Mesodermal cell (in vitro differentiated cells): ENCODE measurements at regions not wholly inside any gene's neighbourhood (a gene's known extent, or its start where the extent isn't known, plus 50 kb on each side); places are given as distances from the start of the nearest gene placed in this dataset.

Experiments
- H3K27ac ChIP-seq: 2 replicates; pipeline ENCODE4 v1.7.0; 2013; ENCODE audit warnings: mild to moderate bottlenecking, low read depth, low read length, moderate library complexity; ENCODE audit not compliant: severe bottlenecking
- H3K36me3 ChIP-seq: 2 replicates; pipeline ENCODE4 v1.7.1; 2013; ENCODE audit warnings: mild to moderate bottlenecking, low read length, moderate library complexity; ENCODE audit not compliant: control insufficient read depth, insufficient read depth
- H3K4me1 ChIP-seq: one replicate; pipeline ENCODE4 v1.7.1; 2013; ENCODE audit warnings: mild to moderate bottlenecking, low read length; ENCODE audit not compliant: insufficient read depth, control insufficient read depth, poor library complexity, severe bottlenecking
- H3K4me3 ChIP-seq: 2 replicates; pipeline ENCODE4 v1.7.0; 2013; ENCODE audit warnings: low read length, control low read depth, mild to moderate bottlenecking; ENCODE audit not compliant: insufficient read depth, poor library complexity, severe bottlenecking; ENCODE audit errors: extremely low read depth
- H3K9me3 ChIP-seq: 2 replicates; pipeline ENCODE4 v1.7.1; 2013; ENCODE audit warnings: mild to moderate bottlenecking, low read length, moderate library complexity; ENCODE audit not compliant: control insufficient read depth
- WGBS, 2 experiments: methylation state at CpG; one replicate each; pipeline ENCODE4 v1.1.5; 2013; ENCODE audit warnings: missing lambda C conversion rate in 2 of 2; ENCODE audit not compliant: insufficient coverage in 2 of 2; 5-methylcytosine and 5-hydroxymethylcytosine counted together

DNA sequence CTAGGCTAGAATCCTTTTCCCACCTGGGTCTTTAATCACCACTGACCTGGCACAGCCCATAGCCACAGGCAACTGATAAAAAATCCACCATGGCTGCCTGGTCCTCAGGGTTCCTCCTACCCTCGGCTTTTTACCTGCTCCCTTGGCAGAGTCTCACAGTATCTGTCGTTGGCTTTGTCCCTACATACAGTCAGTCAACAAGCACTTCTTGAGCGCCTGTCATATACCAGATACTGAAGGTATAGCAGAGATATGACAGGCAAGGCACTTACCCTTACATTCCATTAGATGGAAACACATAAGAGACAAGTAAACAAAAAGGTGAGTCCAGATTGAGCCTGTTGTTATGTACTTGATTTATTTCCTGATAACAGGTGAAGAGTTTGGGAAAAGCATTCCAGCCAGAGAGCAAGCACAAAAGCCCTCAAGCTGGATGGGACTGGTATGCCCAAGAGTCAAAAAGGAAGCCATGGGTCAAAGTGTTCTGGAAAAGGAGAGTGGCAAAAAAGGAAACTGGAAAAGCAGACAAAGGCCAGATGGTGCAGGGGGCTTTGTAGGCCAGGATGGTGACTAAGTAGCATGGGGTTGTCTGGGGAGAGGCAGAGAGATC lies 247.0 kb downstream of the CHD9NB start:
- no peaks in the 10 kb centered on the region for H3K36me3 ChIP-seq
- no peak overlapping the region for H3K4me3 ChIP-seq
- no peaks in the 10 kb centered on the region for H3K9me3 ChIP-seq
- no peaks in the 10 kb centered on the region for H3K4me1 ChIP-seq
- 80 to 90% methylated on average over 2 of the region's 3 CpGs for WGBS, 2 experiments
- no peak overlapping the region for H3K27ac ChIP-seq

DNA sequence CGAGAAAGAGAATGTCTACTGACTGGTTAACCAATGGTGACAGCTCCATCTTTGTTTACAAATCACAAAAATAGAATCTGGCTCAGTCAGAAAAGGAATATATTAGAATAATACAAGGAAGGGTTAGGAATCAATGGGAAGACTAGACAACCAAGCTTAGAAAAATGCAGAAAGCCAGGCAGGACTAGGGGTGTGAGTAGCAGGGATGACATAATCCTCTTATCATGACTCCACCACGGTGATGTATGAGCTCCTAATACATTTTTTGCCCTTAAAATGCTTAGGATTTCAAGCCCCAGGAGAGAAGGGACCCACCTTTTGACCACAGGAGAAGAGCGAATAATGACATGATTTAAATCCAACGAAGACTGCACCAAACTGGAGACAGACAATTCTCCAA lies 252.3 kb downstream of the CHD9NB start:
- Histone ChIP-seq H3K36me3 (no peaks in the 10 kb centered on the region), H3K4me1 (no peaks in the 10 kb centered on the region)
- WGBS, 2 experiments = 83% methylated on average over 1 of the region's 4 CpGs; no CpG with 5 or more reads in 1 of the 2 experiments

DNA sequence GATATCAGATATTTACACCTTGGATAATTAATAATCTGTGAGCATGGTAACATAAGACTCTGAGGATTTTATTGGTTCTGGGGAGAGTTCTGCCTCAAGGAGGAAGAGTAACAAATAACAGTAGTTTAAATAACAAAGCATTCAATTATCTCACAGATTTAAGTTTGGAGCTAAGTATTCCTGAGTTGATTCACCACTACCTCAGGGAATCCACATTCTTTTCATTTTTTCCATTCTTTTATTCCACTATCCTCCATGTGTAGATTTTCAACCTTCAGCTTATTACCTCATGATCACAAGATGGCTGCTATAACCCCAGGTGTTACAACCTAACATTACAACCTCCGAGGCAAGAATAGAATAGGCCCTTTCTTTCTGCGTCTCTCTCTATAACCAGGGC lies 252.2 kb upstream of the TOX3 start:
- WGBS, 2 experiments = no CpG with 5 or more reads among the region's 2 CpGs
- Histone ChIP-seq H3K27ac (no peak overlapping the region), H3K4me1 (no peaks in the 10 kb centered on the region)

More for the DNA sequence above, 252.3 kb downstream of the CHD9NB start:
- Histone ChIP-seq H3K9me3 (no peaks in the 10 kb centered on the region), H3K4me3 (no peak overlapping the region), H3K27ac (no peak overlapping the region)

DNA sequence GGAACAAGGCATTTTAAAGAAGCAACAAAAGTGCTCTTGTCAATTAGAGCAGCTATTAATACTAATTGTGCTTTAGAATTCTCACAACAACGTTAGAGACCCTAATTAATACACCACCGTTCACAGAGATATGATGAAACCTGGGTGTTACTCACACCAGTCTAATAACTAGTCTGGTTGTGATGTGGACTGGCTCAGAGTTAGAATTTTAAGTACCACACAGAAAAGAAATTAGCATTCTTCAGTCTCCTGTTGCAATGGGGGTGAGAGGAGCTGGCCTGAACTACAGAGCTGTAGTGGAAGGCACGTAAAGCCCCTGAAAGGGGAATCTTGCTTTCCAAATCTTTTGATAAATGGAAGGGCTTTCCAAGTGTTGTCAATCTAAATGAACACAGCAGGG lies 240.8 kb upstream of the TOX3 start:
- H3K4me1 ChIP-seq = no peaks in the 10 kb centered on the region
- no peaks in the 10 kb centered on the region for H3K36me3 ChIP-seq
- H3K27ac ChIP-seq = no peak overlapping the region
- H3K9me3 ChIP-seq = no peaks in the 10 kb centered on the region
- no peak overlapping the region for H3K4me3 ChIP-seq
- 55% methylated on average over 1 of the region's 3 CpGs; no CpG with 5 or more reads in 1 of the 2 experiments for WGBS, 2 experiments

More for the DNA sequence above, 252.2 kb upstream of the TOX3 start:
- H3K4me3 ChIP-seq = no peak overlapping the region
- H3K9me3 ChIP-seq = no peaks in the 10 kb centered on the region
- H3K36me3 ChIP-seq = no peaks in the 10 kb centered on the region

DNA sequence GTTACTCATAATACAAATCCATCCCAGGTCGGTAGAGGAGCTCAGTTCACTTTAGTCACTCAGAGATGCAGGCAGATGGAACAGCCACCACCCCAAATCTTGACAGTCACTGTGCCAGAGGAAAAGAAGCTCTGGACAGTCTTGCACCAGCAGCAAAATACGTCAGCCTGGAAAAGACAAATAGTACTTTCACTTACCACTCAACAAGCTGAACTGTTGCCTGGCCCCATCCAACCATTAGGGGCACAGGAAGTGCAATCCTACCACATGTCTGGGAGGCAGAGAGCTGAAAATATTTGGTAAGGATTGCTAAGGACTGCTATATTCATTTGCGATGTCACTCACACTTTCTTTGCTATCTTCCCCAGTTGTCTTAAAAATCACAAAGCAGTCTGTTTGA lies 239.1 kb upstream of the TOX3 start:
- Histone ChIP-seq H3K36me3 (no peaks in the 10 kb centered on the region), H3K4me1 (no peaks in the 10 kb centered on the region)
- 86 to 100% methylated on average over 1 to 2 of the region's 3 CpGs for WGBS, 2 experiments

DNA sequence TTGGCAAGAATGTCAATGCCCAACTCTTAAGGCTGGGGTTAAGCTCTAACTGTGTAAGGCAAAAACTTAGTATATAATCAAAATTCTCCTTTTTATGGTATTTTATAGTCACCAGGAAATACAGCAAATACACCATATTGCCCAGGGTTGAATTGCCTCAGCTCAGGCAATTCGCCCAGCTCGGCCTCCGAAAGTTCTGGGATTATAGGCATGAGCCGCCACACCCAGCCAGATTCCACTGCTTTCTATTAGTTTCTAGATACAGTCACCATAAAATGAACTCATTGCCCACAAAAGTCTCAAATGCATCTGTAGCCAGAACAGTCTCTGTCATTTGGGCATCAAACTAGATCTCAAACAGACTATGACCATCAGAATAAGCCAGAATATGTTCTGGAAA lies 238.7 kb upstream of the TOX3 start:
- no peak overlapping the region for H3K4me3 ChIP-seq
- WGBS, 2 experiments = 94 to 96% methylated on average over 3 to 4 of the region's 4 CpGs
- no peaks in the 10 kb centered on the region for H3K4me1 ChIP-seq
- H3K9me3 ChIP-seq = no peaks in the 10 kb centered on the region
- H3K36me3 ChIP-seq = no peaks in the 10 kb centered on the region
- H3K27ac ChIP-seq = no peak overlapping the region

More for the DNA sequence above, 239.1 kb upstream of the TOX3 start:
- no peak overlapping the region for H3K4me3 ChIP-seq
- H3K9me3 ChIP-seq = no peaks in the 10 kb centered on the region
- H3K27ac ChIP-seq = no peak overlapping the region

DNA sequence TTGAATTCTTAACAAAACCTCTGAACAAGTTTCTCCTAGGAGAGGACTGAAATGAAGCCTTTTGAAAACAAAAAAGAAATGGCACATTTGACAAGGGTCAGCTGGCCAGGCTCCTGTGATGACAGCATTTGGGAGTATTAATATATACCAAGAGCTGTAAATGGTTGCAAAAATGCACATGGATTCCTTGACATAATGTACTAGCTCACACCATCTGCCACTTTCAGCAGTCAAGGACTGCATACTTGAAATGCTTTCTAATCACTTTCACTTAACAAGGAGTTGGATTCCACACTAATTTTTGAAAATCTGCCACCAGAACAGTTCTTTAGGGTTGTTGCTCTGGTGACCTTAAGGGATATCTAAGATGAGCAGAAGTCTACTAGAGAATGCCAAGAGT lies 236.7 kb upstream of the TOX3 start:
- no peaks in the 10 kb centered on the region for H3K9me3 ChIP-seq
- no peak overlapping the region for H3K27ac ChIP-seq
- no peaks in the 10 kb centered on the region for H3K4me1 ChIP-seq
- H3K4me3 ChIP-seq = no peak overlapping the region
- H3K36me3 ChIP-seq = no peaks in the 10 kb centered on the region

DNA sequence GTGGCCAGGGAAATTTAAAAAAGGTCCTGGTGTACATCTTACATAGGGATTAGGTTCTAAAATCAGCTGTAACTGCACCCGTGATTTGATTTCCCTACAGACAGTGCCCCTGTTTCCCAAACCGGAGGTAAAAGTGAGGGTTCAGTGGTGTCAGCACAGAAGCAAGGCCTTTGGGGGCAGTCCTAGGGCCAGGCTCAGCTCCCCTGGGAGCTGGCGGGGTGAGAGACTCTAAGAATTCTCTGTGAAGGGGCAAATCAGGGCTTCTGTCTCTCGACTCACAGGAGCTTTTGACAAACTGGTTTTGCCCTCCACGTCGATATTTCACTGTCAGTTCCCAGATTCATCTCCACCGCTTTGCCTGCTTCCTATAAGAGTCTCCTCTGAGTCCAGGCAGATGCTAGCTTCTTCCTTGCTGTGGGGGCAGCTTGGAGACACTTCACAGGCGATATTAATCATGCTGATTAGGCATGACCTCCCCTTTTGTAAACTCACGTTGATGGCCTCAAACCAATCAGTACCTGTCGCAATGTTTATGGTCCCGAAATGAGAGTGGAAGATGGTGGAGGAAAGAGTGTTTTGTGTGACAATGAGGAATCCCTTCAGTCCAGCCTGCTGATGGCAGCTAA lies 234.2 kb upstream of the TOX3 start:
- no peaks in the 10 kb centered on the region for H3K9me3 ChIP-seq
- H3K4me3 ChIP-seq = no peak overlapping the region
- H3K36me3 ChIP-seq = no peaks in the 10 kb centered on the region
- 86 to 90% methylated on average over 10 of the region's 11 CpGs for WGBS, 2 experiments
- no peaks in the 10 kb centered on the region for H3K4me1 ChIP-seq
- H3K27ac ChIP-seq = no peak overlapping the region

DNA sequence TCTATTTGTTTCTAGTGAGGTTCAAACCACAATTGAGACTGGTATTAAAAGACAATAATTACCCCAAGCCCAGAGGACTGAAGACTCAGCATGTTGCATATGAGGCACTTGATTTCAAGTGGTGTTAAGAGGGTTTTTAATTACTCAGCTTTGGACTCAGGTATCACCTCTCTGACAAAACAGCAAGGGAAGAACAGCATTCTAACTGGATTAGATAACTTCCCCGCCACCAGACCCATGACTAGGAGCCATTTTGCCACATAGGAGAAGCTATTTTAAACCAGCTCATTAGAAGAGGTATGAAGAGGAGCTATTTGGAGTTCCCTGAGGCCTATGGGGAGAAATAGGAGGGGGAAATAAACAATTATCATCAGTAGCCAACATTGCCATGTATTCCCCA lies 226.1 kb upstream of the TOX3 start:
- Histone ChIP-seq H3K9me3 (no peaks in the 10 kb centered on the region), H3K36me3 (no peaks in the 10 kb centered on the region), H3K27ac (no peak overlapping the region), H3K4me3 (no peak overlapping the region), H3K4me1 (no peaks in the 10 kb centered on the region)
- no CpG with 5 or more reads among the region's 1 CpG for WGBS, 2 experiments

DNA sequence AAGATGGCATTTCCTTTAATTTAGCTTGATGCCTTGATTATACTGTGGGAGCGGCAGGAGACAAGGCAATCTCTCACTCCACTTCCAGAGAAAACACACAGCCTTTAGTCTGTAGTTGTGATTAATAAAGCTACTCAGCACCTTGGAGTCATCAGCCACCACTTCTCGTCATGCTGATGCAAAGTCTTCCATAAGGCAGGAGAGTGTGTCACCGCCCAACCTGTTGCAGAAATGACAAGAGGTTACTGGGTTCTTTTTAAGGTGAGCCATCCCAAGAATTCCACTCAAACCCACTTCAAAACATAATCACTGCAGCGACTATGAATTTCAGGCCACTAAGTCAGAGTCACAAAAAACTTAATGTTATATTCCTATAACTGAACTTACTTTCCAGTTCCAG lies 223.9 kb upstream of the TOX3 start:
- Histone ChIP-seq H3K4me1 (no peaks in the 10 kb centered on the region), H3K4me3 (no peak overlapping the region), H3K27ac (no peak overlapping the region), H3K9me3 (no peaks in the 10 kb centered on the region), H3K36me3 (no peaks in the 10 kb centered on the region)
- WGBS, 2 experiments = 88 to 100% methylated on average over 1 to 2 of the region's 4 CpGs

DNA sequence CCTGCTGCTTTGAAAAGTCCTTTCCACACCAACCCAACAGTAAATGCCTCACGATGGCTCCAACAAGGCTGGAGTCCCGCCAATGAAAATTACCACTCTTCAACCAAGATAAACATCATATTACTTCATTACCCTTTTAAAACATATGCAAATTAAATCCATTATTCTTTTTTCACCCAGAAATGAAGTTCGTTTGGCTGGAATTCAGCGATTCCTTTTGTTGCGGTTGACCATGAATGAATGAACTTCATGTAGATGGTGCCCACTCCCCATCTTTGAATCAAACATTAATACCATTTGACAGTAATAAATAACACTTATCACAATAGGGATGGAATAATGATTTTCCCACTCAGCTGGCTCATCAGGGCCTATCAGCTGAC lies 211.5 kb upstream of the TOX3 start:
- 92 to 97% methylated on average over 4 of the region's 5 CpGs for WGBS, 2 experiments
- Histone ChIP-seq H3K27ac (no peak overlapping the region), H3K4me1 (no peaks in the 10 kb centered on the region), H3K9me3 (no peaks in the 10 kb centered on the region), H3K36me3 (no peaks in the 10 kb centered on the region), H3K4me3 (no peak overlapping the region)
